Heart left ventricle (tissue), 13 donors: ENCODE measurements at regions not wholly inside any gene's neighbourhood (a gene's known extent, or its start where the extent isn't known, plus 50 kb on each side); places are given as distances from the start of the nearest gene placed in this dataset.

ENCODE experiments used
- POLR2A ChIP-seq, 2 donors: fragments of 450-650 bp; IDR thresholded peaks; one replicate each; pipeline ENCODE4 v1.6.1; 2017; ENCODE audit warnings: antibody characterized with exemption in 2 of 2, mild to moderate bottlenecking in 2 of 2, moderate library complexity in 2 of 2
- TF ChIP-seq, protein P1 (sequence below), 12 donors: fragments of 200-600 bp; sonication (generic) in 4 of 12; IDR thresholded peaks; one replicate each; pipeline versions ENCODE4 v1.5.0 to v1.8.0; 2018 to 2022; ENCODE audit warnings: antibody characterized with exemption in 12 of 12, mild to moderate bottlenecking in 5 of 12
- donor health status: ischemic (EF 13 %, LVEDD 7.1; RV severe dilation, severe dysfunction).
- donor health status: DM: no; HTN: yes; CAD: no.
- donor health status: DM: no; HTN: no; CAD: no.
- donor health status: ischemic (EF 25% LVEDD 6.9; RV normal size, moderate dysfunction).
- donor health status: ischemic (EF 25% LVEDD 5.7; RV mildly dilated, moderate dysfunction).
- donor health status: ischemic (EF 35%, LVEDD 5.7; RV mildly dilated, moderate dysfunction).
- donor health status: nonischemic (EF 11% LVEDD 7.7; RV severe dilation, severe dysfunction).
- donor health status: DM: yes; HTN: yes; CAD: no.
- donor health status: PGD.
- donor health status: ischemic (EF 29% LVEDD 5.4; RV normal size, mild dysfunction).
- donor health status: nonischemic (EF 23%, LVEDD 6.1; RV moderate dilation, normal function).

DNA sequence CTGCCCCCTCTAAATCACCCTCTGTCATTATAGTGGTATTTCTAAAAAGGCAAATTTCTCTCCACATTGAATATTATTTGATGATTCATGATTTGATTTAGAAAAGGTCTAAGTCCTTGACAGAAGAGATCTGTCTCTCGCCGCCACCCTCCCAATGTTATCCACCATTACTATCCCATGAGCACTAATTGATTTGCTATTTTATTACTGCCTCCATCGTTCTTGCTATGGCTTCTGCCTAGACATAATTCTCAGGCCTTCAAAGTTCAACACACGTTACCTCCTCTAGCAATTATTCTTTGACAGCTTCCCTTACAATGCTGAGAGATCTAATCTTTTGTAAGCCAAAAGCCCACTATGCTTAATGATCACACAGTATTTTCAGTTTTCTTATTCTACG, 507.0 kb upstream of the CHAC2 start:
- TF ChIP-seq, protein P1, sequence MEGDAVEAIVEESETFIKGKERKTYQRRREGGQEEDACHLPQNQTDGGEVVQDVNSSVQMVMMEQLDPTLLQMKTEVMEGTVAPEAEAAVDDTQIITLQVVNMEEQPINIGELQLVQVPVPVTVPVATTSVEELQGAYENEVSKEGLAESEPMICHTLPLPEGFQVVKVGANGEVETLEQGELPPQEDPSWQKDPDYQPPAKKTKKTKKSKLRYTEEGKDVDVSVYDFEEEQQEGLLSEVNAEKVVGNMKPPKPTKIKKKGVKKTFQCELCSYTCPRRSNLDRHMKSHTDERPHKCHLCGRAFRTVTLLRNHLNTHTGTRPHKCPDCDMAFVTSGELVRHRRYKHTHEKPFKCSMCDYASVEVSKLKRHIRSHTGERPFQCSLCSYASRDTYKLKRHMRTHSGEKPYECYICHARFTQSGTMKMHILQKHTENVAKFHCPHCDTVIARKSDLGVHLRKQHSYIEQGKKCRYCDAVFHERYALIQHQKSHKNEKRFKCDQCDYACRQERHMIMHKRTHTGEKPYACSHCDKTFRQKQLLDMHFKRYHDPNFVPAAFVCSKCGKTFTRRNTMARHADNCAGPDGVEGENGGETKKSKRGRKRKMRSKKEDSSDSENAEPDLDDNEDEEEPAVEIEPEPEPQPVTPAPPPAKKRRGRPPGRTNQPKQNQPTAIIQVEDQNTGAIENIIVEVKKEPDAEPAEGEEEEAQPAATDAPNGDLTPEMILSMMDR (IDR thresholded peaks at IDR 0.05), result no peak
- TF ChIP-seq POLR2A (IDR thresholded peaks at IDR 0.05), result no peak
